ENCODE measurements at regions not wholly inside any gene's neighbourhood (a gene's known extent, or its start where the extent isn't known, plus 50 kb on each side); places are given as distances from the start of the nearest gene placed in this dataset.

DNA sequence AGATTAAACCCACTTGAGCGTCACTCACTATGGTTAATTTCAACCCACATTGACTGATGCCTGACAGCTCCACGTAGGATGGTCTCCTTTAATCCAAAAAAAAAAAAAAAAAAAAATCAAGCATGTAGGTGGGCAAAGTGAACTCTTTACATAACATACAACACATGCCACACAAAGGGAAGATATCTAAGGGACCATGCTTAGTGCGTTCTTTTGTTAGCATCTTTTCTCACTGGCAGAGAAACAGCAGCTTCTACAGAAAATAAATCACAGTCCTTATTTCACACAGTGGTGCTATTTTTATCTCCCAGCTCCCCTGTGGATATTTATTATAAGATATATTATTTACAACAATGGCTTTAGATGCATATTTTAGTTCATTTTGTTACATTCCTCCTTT, 652.0 kb upstream of the CELF2 start:
- WGBS, 3 donors = 78 to 90% (median 82%) methylated on average over 3 of the region's 3 CpGs

DNA sequence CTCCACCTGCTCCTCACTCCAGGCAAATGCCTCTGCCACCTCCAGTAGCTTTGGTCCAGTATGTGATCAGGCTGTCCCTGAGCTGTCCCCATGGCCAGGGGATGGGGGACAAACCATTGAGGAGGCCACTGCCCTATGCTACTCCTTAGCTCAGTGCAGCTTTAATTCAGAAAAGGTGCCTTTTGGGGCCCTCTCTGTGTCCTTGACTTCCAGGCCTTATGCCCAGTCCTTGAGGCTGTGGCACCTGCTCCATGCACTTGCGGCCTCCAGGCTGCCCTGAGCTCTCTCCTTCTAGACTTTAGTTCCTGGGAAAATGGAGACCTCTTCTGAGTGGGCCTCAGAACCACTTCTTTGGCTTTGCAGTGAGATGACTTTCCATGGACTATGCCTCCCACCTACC, 650.8 kb upstream of the CELF2 start:
- 85 to 100% (median 92%) methylated on average over 1 of the region's 1 CpG for WGBS, 3 donors
- no peak overlapping the region for H3K27ac ChIP-seq (ENCODE audit: low read depth, low read length)

More for the DNA sequence above, 652.0 kb upstream of the CELF2 start:
- no peak overlapping the region for H3K27ac ChIP-seq (ENCODE audit: low read depth, low read length)

DNA sequence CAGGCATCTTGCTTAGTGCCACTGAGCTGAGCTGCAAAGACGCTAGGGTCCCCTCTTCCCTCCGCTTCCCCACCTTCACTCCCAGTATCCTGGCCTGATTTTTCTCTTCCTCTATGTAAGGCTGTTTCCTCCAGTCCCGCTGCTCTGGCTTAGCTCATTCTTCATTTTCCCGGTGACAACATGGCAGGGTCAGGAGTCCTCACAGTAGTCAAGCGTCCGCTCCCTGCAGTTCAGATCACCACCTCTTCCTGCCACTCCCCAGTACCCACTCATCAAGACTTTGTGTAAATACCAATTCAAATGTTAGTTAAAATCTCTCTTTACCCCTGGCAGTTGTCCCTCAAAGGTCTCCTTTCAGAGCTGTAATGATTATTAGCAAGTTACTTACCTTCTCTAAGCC, 650.4 kb upstream of the CELF2 start:
- 67 to 76% (median 71%) methylated on average over 6 of the region's 6 CpGs for WGBS, 3 donors
- H3K27ac ChIP-seq (ENCODE audit: low read depth, low read length) = no peak overlapping the region

DNA sequence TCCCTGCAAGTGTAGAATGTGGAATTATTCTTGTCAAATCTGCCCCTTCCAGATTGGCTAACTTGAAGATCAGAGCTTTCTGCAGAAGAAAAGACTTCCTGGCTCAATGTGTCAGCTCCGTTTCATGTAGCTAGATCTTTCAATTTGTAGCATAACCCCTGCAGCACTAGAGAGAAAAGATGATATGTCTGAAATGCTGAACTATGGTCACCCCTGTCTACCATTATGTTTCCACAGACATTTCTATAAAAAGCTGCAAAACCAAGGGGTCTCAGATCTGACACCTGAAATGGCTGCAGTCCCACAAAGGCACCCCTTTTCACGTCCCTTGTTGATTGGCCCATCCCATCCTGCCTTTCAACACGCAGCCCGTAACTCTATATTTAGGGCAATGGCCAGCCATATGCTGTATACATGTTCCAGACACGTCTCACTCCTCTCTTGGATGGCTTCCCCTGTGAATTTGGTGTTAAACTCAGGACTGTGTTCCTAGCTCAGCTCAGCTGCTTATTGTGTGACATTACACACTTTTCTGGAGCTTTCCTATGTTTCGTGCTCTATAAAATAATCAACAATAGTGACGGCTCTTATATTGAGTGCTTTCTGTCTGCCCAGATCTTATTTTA, 648.6 kb upstream of the CELF2 start:
- H3K27ac ChIP-seq (ENCODE audit: low read depth, low read length) = no peak overlapping the region
- 77 to 84% (median 84%) methylated on average over 7 of the region's 7 CpGs for WGBS, 3 donors

DNA sequence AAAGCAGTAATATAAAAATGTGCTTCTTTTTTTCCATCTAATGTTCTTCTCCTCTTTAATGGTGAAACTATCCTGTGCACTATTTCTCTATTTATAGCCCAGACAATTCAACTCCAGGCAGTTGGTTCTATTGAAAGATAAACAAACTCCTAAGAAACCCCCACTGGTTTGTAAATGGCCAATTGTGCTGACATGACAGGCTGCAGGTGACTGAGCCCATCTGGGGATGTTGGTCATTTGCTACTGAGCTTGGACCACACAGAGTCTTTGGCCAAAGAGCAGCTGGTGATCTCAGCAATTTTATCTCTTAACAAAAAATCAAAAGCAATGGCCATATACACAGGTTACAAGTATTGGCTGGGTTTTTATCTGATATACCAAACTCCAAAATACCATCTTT, 631.8 kb upstream of the CELF2 start:
- no peak overlapping the region for H3K27ac ChIP-seq (ENCODE audit: low read depth, low read length)

DNA sequence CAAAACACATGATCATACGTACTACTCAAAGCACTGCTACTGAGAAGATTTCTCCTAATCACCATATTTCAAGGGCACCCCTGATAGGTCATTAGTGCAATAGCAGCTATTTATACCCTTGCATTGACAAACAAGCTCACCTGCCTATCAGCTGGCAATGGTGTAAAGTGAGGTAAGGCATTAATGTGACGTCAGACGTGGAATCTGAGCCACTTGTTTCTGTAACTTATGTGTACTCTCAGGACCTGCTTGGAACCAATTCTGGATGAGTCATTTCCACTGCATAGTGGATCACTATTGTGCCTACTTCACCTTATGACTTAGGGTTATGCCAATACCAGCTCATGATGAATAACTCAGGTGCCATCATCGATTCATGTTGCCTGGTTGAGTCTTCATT, 628.5 kb upstream of the CELF2 start:
- WGBS, 3 donors = 82 to 95% (median 92%) methylated on average over 4 of the region's 4 CpGs
- H3K27ac ChIP-seq (ENCODE audit: low read depth, low read length) = no peak overlapping the region

DNA sequence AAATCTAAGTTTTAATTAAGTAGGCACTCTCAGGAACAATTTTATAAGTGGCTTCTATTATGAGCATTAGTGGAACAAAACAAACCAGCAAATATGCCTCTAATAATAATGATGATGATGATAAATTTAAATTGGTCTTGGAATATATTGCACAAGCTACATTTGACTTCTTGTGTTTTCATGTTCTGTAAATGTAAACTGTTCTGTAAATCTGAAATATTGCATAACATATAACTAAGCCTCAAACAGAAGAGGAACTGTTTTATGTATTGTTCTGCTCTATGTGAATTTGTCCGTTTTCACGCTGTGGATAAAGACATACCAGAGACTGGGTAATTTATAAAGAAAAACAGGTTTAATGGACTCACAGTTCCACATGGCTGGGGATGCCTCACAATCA, 625.2 kb upstream of the CELF2 start:
- WGBS, 3 donors = 70 to 87% (median 70%) methylated on average over 2 of the region's 2 CpGs
- no peak overlapping the region for H3K27ac ChIP-seq (ENCODE audit: low read depth, low read length)

DNA sequence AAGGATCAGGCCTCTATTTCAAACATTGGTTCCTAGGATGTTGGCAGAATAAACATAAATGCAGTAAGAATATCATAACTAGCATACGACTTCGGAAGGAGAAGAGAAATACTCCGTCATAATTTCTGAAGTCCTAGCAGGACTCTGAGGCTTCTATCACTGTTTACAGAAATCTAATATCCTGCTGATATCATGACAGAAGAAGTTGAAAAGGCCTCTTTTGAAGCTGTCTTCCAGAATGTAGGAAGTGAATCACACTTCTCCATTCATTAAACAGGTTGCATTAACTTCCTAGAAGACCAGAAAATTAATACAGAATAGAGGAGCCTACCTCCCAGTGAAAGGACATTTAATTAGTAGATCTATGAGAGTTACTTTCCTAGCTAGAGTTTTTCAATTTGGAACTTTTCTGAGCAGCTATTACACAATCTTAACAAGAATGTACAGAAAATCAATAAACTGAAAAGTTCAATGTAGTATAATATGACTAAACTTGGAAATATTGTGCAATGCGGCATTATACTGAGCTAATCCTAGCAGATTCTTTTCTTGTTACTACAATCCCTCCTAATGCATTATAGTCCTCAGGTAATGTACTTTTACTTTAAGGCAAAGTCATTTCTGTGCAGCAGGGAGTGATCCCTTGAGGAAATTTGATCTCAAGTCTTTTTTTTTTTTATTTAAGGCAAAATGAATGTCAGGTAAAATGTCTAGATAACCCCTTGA, 622.6 kb upstream of the CELF2 start:
- no peak overlapping the region for H3K27ac ChIP-seq (ENCODE audit: low read depth, low read length)
- WGBS, 3 donors = 80 to 91% (median 88%) methylated on average over 4 of the region's 4 CpGs

DNA sequence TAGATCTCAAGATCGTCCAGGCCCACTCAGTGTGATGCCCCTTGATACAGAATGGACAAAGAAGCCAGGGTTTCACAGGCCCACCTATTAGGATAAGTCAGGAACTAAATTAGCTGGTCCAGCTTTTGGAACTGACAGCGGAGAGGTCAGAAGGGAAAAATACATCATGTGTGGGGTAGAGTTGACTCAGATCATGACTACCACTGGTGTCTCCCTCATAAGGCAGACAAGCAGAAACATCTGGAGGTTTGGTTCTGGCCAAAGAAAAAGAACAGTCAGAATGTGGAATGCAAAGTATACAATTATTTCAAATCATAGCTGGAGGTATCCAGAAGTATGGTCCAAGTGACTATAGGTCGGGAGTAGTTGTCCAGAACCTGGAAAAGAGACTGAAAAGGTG, 621.1 kb upstream of the CELF2 start:
- 61 to 84% (median 77%) methylated on average over 3 of the region's 3 CpGs for WGBS, 3 donors
- H3K27ac ChIP-seq (ENCODE audit: low read depth, low read length) = no peak overlapping the region

DNA sequence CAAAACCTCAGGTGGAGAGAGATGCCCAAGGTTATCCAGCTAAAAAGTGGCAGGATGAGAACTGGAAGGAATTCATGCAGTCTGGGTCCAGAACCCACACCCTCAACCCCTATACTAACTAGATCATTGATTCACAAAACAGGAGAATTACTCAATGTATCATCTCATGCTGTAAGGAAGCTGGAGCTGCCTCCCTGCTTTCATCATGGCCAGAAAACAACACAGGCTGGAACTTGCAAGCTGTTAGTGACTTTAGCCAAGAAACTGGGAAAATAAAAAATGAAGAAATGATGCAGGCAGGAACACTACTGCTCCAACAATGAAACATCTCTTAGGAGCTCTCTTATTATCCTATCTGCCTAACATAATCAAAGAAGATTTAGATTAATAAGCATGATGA, 619.8 kb upstream of the CELF2 start:
- H3K27ac ChIP-seq (ENCODE audit: low read depth, low read length) = no peak overlapping the region

DNA sequence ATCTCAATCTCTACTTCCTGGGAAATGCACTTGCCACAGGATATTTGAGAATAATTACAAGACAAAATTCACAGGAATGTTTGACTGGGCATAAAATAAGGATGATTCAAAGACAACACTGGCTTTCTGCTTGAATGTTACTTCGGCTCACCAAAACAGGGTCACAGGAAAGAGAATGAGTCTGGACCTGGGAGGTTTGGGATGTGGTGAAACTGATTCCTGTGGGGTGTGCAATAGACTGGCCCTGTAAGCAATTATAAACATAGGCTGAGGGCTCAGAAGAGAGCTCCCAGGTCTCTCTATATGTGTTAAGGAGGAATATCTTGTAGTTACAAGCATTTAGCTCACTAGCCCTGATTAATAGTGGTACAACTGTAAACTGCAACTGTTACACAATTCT, 613.9 kb upstream of the CELF2 start:
- H3K27ac ChIP-seq (ENCODE audit: low read depth, low read length) = no peak overlapping the region

DNA sequence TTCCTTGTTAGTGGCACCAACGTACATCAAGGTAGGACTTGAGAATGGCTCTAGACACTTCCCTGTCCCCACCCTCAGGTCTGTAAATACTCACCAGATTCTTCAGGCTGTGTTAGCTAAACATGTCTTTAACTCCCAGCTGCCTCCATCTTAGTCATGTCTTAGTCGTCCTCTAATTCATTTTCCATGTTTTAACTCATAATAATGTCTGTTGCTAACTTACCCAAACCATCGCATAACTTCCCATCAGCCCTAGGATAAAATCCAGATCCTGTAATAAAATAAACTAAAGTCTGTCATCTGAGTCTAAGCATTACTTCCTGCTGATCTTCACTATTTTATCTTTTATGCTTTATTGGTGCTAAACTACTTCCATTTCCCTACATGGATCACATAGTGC, 600.0 kb upstream of the CELF2 start:
- H3K27ac ChIP-seq (ENCODE audit: low read depth, low read length) = no peak overlapping the region
- 56 to 77% (median 74%) methylated on average over 3 of the region's 3 CpGs for WGBS, 3 donors

More for the DNA sequence above, 613.9 kb upstream of the CELF2 start:
- 86 to 90% (median 87%) methylated on average over 1 of the region's 1 CpG for WGBS, 3 donors

DNA sequence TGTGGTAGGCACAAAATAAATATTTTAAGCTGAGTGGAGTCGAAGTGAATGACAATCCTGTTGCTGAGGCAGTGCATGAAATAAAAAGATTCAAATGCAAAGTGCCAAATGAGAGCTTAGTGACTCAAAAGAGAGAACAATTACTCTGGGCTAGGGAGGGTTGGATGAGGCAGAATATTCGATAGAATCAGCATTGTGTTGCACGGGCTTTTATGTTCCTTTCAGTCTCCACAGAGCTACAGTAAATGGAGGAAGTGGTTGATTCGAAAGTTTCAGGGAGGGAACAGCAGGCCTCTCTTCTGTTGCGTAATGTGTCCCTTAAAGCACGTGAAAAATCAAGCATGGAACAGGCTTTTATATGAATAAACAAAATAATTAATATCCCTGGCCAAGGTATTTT, 599.3 kb upstream of the CELF2 start:
- H3K27ac ChIP-seq (ENCODE audit: low read depth, low read length) = no peak overlapping the region
- WGBS, 3 donors = 30 to 45% (median 38%) methylated on average over 6 of the region's 6 CpGs

DNA sequence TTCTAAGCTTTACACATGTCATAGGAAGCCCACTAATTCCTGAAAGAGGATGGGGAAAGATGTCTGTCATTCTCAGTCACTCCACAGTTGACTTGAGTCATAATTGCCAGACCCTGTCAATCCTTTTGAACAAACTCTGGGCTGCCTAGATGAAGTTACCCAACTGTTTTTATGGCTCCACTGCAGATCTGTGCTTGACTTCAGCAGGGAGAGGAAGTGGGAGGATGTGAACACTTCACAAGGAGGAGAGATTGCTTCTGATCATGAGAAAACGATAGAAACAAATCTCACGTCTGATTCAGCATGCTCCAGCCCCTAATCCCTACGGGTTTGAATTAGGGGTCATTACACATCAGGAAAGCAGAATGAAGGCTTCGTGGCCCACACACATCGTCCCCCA, 596.6 kb upstream of the CELF2 start:
- no peak overlapping the region for H3K27ac ChIP-seq (ENCODE audit: low read depth, low read length)
- WGBS, 3 donors = 58 to 76% (median 65%) methylated on average over 5 of the region's 5 CpGs

DNA sequence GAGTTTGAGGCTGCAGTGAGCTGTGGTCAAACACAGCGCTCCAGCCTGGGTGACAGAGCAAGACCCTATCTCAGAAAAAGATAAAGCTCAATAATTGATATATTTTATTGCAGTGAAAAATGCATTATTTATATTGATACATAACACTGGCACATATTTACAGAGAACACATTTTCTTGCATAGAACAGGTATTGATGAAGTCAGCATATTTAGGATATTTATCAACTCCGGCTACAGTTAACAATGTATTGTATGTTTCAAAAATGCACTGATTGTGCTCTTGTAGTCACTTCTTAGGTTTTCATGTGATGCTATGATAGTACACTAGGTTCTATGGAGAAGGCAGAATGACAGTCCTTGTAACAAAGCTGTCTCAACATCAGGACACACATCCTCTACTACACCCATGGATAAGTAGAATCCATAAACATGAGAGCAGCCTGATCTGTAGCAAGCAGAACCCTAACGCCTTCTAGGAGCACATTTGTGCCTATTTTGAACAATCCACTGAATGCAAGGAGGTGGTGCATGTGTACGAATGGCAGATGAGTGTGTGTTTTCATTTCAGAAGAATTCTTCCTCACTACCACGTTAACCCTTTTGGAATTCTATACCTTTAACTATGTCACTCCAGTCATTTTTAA, 586.1 kb upstream of the CELF2 start:
- WGBS, 3 donors = 63 to 82% (median 77%) methylated on average over 5 of the region's 5 CpGs
- no peak overlapping the region for H3K27ac ChIP-seq (ENCODE audit: low read depth, low read length)

DNA sequence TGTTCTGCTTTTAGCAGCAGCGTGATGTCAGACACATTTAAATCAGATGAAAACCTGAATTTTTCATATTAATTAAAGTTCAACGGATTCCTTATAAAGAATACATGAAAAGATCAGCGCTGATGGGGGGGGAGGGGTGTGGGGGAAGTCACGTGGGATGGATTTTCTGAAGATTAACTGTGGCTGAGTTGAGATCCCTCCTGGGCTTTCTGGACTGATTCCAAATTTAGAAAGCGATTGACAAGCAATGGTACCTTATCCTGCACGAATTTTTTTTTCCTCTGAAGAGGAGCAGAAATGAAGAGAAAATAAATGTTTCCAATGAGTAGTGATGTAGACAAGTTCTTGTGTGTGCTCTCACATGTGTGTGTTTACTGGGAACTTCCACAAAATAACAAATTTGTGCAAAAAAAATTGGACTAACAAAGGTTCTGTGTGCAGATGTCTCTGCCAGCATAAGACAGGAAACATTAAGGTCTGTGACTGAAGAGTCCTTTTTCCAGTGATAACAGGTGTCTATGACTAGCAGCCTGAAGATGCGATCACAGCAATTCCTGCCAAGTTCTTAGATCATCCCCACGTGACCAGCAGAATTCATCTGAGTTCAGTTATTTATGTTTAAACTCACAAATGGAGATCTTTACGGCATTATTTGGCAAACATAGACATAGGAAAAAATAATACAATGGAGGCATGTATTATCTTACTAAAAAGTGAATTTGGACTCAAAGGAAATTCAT, 585.2 kb upstream of the CELF2 start:
- no peak overlapping the region for H3K27ac ChIP-seq (ENCODE audit: low read depth, low read length)
- WGBS, 3 donors = 58 to 66% (median 62%) methylated on average over 9 of the region's 9 CpGs

DNA sequence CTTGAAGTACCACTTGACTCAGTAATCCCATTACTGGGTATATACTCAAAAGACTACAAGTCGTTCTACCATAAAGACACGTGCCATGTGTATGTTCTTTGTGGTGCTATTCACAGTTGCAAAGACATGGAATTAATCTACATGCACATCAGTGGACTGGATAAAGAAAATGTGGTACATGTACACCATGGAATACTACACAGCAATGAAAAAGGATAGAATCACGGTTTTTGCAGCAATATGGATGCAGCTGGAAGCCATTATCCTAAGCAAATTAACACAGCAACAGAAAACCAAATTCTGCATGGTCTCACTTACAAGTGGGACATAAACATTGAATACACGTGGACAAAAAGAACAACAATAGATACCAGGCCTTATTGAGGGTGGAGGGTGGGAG, 583.4 kb upstream of the CELF2 start:
- no peak overlapping the region for H3K27ac ChIP-seq (ENCODE audit: low read depth, low read length)
- WGBS, 3 donors = 83 to 93% (median 89%) methylated on average over 4 of the region's 4 CpGs

DNA sequence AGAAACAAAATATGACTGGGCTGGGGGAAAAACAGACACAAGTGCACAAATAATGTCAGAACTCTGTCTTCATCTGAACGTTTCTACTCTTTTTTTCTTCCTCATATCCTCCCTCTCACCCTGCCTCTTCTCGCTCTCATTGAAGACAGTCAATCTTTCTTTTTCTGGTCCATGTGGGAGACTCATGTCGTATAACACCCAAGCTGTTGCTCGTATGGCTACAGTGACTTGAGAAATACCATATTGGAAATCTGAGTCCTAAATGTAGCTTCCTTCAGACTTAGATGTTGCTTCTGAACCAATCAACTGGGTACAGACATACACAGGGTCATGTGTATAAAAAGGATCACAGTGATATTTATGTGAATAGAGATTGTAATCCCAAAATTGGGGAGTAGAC, 579.8 kb upstream of the CELF2 start:
- 63 to 87% (median 76%) methylated on average over 4 of the region's 4 CpGs for WGBS, 3 donors
- no peak overlapping the region for H3K27ac ChIP-seq (ENCODE audit: low read depth, low read length)

DNA sequence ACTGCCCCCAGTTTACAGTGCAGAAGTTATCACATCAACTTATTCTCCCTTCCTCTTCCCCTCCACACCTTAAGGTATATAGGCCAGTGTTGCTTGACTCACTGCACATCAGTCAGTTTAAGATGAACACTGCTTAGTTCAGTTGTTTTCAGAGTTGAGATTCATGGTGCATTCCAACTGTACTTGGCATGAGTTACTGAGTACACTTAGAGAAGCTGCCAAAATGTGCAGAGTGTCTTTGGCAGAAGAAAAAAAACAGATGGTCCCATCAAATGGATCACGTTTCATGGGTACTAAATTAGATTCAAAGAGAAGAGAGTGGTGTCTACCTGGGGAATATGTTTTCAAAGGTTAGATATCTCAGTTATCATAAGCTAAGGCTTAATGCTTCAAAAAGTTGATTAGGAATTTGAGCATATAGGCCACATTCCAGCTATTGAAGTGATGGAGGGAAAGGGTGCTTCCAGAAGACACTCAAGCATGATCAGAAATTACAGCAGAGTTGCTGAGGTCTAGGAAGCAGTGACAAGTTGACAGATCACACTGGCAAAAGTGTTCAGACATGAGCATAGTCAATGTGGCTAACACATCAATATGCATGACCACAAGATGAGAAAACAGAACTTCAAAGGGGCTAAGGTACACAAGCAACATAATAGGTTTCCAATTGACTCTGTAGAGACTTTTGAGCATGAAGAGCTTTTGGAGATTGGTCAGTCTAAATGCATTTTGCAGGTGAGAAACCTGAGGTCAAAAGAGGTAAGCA, 579.2 kb upstream of the CELF2 start:
- 34 to 39% (median 35%) methylated on average over 1 of the region's 1 CpG for WGBS, 3 donors
- H3K27ac ChIP-seq (ENCODE audit: low read depth, low read length) = no peak overlapping the region

Data from adipose tissue (tissue), 3 donors.